ENCODE measurements at regions not wholly inside any gene's neighbourhood (a gene's known extent, or its start where the extent isn't known, plus 50 kb on each side); places are given as distances from the start of the nearest gene placed in this dataset.

DNA sequence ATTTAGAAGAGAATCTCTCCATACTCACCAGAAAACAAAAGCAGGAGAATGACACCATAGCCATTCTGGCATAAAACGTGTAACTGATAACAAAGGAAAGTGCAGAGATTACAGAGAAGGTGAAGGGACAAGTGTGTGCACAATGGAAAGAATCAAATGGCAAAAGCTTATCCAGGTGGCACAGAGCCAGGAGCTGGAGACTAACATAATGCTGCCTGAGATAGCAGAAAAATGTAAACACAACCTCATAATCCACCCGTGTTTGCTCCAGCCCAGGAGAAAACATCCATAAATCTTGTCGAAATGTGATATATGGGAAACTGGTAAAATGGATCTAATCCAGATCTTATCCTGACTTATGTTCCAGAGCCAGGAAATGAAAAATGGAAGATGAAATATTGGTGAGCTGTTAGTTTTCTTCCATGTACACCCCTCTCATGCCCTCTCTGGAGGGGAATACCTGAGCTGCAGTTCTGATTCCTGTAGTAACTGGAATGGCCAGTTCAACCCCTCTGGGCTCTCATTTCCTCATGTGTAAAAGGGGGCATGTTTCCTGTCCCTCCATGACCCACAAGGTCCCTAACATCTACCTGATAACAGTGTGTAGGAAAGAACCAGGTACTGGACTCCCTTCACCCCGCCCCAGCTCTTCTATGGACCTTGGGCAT, 212.3 kb upstream of the DAPK1 start:
- TF ChIP-seq, protein P1, sequence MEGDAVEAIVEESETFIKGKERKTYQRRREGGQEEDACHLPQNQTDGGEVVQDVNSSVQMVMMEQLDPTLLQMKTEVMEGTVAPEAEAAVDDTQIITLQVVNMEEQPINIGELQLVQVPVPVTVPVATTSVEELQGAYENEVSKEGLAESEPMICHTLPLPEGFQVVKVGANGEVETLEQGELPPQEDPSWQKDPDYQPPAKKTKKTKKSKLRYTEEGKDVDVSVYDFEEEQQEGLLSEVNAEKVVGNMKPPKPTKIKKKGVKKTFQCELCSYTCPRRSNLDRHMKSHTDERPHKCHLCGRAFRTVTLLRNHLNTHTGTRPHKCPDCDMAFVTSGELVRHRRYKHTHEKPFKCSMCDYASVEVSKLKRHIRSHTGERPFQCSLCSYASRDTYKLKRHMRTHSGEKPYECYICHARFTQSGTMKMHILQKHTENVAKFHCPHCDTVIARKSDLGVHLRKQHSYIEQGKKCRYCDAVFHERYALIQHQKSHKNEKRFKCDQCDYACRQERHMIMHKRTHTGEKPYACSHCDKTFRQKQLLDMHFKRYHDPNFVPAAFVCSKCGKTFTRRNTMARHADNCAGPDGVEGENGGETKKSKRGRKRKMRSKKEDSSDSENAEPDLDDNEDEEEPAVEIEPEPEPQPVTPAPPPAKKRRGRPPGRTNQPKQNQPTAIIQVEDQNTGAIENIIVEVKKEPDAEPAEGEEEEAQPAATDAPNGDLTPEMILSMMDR (IDR thresholded peaks at IDR 0.05 in 8 of 11, conservative IDR thresholded peaks at IDR 0.05 in 3 of 11), result no peak
- TF ChIP-seq POLR2A (IDR thresholded peaks at IDR 0.05), result no peak
